ENCODE measurements at regions not wholly inside any gene's neighbourhood (a gene's known extent, or its start where the extent isn't known, plus 50 kb on each side); places are given as distances from the start of the nearest gene placed in this dataset.

- DNase-seq (ENCODE audit: low read depth): no peak
Observed at GRCh38 chr15:68871507-68871906, 50.8 kb upstream of the ANP32A start.

DNA sequence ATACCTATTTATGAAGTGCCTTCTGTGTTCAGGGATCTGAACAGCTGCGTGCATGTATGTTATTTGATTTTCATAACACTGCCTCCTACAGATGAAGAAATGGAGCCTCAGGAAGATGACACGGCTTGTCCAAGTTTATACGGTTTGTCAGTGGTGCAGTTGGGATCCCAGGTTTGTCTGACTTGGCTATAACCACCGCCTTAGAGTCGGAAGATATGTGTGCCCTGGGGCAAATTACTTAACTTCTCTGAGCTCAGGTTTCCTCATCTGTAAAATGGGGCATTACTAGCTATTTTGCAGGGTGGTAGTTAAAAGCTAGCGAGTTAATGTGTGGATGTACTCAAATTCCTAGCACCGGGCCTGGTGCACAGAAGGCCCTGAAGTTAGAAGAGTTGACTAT, 54.1 kb upstream of the ANP32A start:
- no peak for DNase-seq (ENCODE audit: low read depth)

DNA sequence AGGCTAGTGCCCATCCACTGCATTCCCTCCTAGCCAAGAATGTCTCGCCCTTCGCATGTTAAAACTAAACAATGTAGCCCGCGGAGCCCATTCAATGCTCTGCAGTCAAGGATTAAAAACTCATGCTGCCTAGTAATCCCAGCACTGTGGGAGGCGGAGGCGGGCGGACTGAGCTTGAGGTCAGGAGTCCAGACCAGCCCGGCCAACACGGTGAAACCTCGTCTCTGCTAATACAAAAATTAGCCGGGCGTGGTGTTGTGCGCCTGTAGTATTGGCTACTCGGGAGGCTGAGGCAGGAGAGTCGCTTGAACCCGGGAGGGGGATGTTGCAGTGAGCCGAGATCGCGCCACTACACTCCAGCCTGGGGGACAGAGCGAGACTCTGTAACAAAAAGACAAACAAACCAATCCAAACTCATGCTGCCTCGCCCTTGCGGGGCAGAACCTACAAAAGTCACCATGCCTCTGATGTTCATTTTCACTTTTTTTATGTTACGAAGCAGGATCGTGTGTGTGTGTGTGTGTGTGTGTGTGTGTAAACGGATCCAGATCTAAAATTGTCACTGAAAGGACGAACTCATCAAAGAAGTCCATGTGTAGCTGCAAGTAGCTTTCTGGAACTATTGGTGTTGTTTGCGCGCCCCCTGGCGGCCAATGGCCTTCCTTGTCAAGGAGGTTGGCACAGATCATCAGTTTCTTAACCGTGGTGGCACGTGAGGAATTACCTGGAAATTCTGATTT, 54.8 kb upstream of the SPESP1 start:
- DNase-seq (ENCODE audit: low read depth): peak; percentile 69

GRCh38 chr15:68877626-68878025, 52.7 kb upstream of the SPESP1 start:
- DNase-seq (ENCODE audit: low read depth): no peak

DNA sequence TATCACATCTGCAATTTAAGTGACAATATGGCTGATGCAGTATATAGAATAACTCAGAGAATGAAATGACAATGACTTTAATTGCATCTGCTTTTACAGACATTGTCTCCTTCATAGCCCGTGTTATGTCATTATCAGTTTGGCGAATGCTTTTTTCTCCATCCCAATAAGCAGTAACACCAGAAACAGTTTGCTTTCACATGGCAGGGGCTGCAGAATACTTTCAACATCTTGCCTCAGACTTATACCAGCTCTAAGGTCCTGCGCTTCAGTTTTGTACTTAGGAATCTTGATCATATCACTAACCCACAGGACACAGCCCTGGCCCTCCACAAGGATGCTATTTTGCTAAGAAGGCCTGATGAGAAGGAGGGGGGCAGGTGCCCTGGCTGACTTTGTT, 49.9 kb upstream of the SPESP1 start:
- no peak for DNase-seq (ENCODE audit: low read depth)
